GM18517 (cell line): ENCODE measurements at regions not wholly inside any gene's neighbourhood (a gene's known extent, or its start where the extent isn't known, plus 50 kb on each side); places are given as distances from the start of the nearest gene placed in this dataset.
A peak's percentile ranks its signal among the peaks of the same experiment; 100 is the strongest.

Source experiments
- ATAC-seq: cut with Tn5 transposase; IDR thresholded peaks from one replicate; pipeline ENCODE4 v1.9.1; 2021; ENCODE audit warnings: mild to moderate bottlenecking, moderate library complexity; ENCODE audit not compliant: unreplicated experiment

DNA sequence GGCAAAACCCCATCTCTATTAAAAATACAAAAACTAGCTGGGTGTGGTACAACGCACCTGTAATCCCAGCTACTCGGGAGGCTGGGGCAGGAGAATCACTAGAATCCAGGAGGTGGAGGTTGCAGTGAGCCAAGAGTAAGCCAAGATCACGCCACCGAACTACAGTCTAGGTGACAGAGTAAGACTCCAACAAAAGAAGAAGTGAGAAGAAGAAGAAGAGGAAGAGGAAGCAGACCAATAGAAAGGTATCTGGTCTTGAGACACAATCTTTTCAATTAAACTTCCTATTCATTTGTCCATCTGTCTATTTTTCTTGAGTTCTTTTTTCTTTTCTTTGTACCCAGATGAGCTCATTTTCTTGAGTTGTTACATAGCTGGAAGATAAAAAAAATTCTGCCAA is 55.7 kb upstream of the ACADM start:
- ATAC-seq: no peak

GRCh38 chr1:75671708-75672107 is 52.8 kb upstream of the ACADM start:
- peak; percentile 61 for ATAC-seq

DNA sequence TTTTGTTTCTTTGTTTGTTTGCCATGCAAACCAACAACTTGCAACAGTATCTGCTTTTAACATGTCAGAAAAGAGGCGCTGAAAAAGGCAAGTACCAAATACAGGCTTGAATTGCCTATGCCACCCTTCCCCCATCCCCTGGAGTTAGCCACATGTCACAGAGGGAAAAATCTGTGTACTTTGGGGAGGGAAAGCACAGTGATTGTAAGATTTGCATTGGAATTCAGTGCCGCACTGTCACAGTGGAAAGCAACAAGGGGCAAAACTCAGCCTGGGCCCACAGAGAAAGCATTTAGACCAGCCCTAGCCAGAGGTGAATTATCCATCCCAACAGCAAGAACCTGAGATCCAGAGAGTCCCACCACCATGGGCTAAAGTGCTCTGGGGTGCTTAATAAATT is 52.4 kb upstream of the ACADM start:
- no peak for ATAC-seq

GRCh38 chr1:75672528-75673393 is 51.7 kb upstream of the ACADM start:
- ATAC-seq: no peak

GRCh38 chr1:75673399-75673798 is 51.1 kb upstream of the ACADM start:
- no peak for ATAC-seq

DNA sequence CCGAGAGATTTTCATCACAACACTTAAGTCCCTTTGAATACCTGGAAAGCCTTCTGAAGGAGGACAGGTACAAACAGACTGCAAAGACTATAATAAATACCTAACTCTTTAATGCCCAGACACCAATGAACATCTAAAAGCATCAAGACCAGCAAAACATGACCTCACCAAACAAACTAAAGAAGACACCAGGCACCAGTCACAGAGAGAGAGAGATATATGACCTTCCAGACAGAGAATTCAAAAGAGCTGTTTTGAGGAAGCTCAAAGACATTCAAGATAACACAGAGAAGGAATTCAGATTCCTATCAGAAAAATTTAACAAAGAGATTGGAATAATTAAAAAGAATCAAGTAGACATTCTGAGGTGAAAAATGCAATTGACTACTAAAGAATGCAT is 50.6 kb upstream of the ACADM start:
- no peak for ATAC-seq
